ENCODE measurements at regions not wholly inside any gene's neighbourhood (a gene's known extent, or its start where the extent isn't known, plus 50 kb on each side); places are given as distances from the start of the nearest gene placed in this dataset.

GRCh38 chr4:168019921-168020320, 72.4 kb upstream of the ANXA10 start:
- no peak for TF ChIP-seq TAF1 (IDR thresholded peaks at IDR 0.05; ENCODE audit: borderline replicate concordance, low read depth, low read length)
- TF ChIP-seq POLR2AphosphoS5 (IDR thresholded peaks at IDR 0.05; ENCODE audit: low read depth, low read length): no peak

Measured in GM12892 (cell line).